ENCODE measurements at regions not wholly inside any gene's neighbourhood (a gene's known extent, or its start where the extent isn't known, plus 50 kb on each side); places are given as distances from the start of the nearest gene placed in this dataset.

DNA sequence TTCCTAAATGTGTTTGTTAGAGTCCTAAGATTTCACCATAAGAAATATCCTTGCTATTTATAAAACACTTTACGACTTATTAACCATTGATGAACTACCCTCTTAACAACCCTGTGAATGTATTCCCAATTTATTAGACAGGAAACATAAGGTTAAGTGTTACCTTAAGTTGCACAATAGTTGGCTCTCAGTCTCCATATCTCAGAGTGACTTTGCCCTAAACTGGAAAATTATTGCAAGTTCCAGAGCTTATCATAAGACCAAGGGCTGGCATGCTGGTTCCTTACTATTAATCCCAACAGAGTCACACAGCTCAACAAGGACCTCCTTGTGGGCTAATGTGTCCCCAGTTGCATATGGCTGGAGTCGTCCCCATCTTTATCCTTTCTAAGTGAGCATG lies 165.8 kb downstream of the INSIG2 start (continued):
- TF ChIP-seq, protein P1, sequence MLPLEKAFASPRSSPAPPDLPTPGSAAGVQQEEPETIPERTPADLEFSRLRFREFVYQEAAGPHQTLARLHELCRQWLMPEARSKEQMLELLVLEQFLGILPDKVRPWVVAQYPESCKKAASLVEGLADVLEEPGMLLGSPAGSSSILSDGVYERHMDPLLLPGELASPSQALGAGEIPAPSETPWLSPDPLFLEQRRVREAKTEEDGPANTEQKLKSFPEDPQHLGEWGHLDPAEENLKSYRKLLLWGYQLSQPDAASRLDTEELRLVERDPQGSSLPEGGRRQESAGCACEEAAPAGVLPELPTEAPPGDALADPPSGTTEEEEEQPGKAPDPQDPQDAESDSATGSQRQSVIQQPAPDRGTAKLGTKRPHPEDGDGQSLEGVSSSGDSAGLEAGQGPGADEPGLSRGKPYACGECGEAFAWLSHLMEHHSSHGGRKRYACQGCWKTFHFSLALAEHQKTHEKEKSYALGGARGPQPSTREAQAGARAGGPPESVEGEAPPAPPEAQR (CRISPR knock-in tag; IDR thresholded peaks at IDR 0.05): no peak

- CTCF ChIA-PET: no interaction called here
- Mint-ChIP-seq H3K27me3 (ENCODE audit: low read depth) (peaks cover 3% of the 10 kb centered on the region), H3K4me3 (no peak overlapping the region), H3K4me1 (peaks cover 28% of the 10 kb centered on the region), H3K27ac (no peak overlapping the region), H3K36me3 (no peaks in the 10 kb centered on the region), H3K9me3 (no peaks in the 10 kb centered on the region)
- POLR2A ChIA-PET: no interaction called here
- TF ChIP-seq FOXP1 (CRISPR knock-in tag; IDR thresholded peaks at IDR 0.05; ENCODE audit: borderline replicate concordance): no peak
- no peak for TF ChIP-seq CBFB (CRISPR knock-in tag; IDR thresholded peaks at IDR 0.05; ENCODE audit: low read depth)
- TF ChIP-seq, protein P2, sequence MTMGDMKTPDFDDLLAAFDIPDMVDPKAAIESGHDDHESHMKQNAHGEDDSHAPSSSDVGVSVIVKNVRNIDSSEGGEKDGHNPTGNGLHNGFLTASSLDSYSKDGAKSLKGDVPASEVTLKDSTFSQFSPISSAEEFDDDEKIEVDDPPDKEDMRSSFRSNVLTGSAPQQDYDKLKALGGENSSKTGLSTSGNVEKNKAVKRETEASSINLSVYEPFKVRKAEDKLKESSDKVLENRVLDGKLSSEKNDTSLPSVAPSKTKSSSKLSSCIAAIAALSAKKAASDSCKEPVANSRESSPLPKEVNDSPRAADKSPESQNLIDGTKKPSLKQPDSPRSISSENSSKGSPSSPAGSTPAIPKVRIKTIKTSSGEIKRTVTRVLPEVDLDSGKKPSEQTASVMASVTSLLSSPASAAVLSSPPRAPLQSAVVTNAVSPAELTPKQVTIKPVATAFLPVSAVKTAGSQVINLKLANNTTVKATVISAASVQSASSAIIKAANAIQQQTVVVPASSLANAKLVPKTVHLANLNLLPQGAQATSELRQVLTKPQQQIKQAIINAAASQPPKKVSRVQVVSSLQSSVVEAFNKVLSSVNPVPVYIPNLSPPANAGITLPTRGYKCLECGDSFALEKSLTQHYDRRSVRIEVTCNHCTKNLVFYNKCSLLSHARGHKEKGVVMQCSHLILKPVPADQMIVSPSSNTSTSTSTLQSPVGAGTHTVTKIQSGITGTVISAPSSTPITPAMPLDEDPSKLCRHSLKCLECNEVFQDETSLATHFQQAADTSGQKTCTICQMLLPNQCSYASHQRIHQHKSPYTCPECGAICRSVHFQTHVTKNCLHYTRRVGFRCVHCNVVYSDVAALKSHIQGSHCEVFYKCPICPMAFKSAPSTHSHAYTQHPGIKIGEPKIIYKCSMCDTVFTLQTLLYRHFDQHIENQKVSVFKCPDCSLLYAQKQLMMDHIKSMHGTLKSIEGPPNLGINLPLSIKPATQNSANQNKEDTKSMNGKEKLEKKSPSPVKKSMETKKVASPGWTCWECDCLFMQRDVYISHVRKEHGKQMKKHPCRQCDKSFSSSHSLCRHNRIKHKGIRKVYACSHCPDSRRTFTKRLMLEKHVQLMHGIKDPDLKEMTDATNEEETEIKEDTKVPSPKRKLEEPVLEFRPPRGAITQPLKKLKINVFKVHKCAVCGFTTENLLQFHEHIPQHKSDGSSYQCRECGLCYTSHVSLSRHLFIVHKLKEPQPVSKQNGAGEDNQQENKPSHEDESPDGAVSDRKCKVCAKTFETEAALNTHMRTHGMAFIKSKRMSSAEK (CRISPR knock-in tag; IDR thresholded peaks at IDR 0.05; ENCODE audit: borderline replicate concordance): no peak
- TF ChIP-seq E2F5 (CRISPR knock-in tag; IDR thresholded peaks at IDR 0.05): no peak
- no peak for TF ChIP-seq ZNF219 (CRISPR knock-in tag; IDR thresholded peaks at IDR 0.05; ENCODE audit: borderline replicate concordance)
- TF ChIP-seq ZNF317 (CRISPR knock-in tag; IDR thresholded peaks at IDR 0.05; ENCODE audit: borderline replicate concordance, low read depth): no peak
- TF ChIP-seq ESRRA (CRISPR knock-in tag; IDR thresholded peaks at IDR 0.05; ENCODE audit: borderline replicate concordance): no peak
- TF ChIP-seq, protein P3, sequence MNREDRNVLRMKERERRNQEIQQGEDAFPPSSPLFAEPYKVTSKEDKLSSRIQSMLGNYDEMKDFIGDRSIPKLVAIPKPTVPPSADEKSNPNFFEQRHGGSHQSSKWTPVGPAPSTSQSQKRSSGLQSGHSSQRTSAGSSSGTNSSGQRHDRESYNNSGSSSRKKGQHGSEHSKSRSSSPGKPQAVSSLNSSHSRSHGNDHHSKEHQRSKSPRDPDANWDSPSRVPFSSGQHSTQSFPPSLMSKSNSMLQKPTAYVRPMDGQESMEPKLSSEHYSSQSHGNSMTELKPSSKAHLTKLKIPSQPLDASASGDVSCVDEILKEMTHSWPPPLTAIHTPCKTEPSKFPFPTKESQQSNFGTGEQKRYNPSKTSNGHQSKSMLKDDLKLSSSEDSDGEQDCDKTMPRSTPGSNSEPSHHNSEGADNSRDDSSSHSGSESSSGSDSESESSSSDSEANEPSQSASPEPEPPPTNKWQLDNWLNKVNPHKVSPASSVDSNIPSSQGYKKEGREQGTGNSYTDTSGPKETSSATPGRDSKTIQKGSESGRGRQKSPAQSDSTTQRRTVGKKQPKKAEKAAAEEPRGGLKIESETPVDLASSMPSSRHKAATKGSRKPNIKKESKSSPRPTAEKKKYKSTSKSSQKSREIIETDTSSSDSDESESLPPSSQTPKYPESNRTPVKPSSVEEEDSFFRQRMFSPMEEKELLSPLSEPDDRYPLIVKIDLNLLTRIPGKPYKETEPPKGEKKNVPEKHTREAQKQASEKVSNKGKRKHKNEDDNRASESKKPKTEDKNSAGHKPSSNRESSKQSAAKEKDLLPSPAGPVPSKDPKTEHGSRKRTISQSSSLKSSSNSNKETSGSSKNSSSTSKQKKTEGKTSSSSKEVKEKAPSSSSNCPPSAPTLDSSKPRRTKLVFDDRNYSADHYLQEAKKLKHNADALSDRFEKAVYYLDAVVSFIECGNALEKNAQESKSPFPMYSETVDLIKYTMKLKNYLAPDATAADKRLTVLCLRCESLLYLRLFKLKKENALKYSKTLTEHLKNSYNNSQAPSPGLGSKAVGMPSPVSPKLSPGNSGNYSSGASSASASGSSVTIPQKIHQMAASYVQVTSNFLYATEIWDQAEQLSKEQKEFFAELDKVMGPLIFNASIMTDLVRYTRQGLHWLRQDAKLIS (CRISPR knock-in tag; IDR thresholded peaks at IDR 0.05; ENCODE audit: borderline replicate concordance): no peak
- no peak for TF ChIP-seq TP53 (CRISPR knock-in tag; IDR thresholded peaks at IDR 0.05)
- TF ChIP-seq CREM (CRISPR knock-in tag; IDR thresholded peaks at IDR 0.05): no peak
- no peak for TF ChIP-seq GRHL2 (CRISPR knock-in tag; IDR thresholded peaks at IDR 0.05; ENCODE audit: insufficient replicate concordance, severe bottlenecking)
- TF ChIP-seq TEAD4 (CRISPR knock-in tag; IDR thresholded peaks at IDR 0.05): no peak
- ATAC-seq (peak; percentile 56), DNase-seq (ENCODE audit: low spot score) (no peak)
Measured at GRCh38 chr2:118251427-118251826, 163.2 kb downstream of the INSIG2 start.

DNA sequence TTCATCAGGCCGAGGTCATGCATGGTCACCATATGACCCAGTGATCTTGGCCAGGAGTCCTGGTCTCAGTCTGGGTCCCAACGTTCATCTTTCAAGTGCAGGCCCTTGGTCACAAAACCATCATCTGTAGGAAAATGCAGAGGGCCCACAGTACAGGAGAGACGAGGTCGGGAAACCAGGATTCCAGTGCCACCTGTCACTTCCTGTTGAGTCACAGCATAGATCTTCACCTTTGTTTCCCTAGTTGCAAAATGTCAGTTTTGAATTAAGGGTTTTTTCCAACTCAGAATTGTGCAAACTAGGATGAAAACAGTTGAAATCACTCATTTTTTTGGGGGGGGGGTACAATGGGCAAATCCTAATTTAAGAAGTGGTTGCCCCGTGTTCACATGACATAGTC lies 162.2 kb downstream of the INSIG2 start:
- ATAC-seq (no peak), DNase-seq (ENCODE audit: low spot score) (no peak)
- Mint-ChIP-seq H3K36me3 (no peaks in the 10 kb centered on the region), H3K4me1 (peaks cover 18% of the 10 kb centered on the region), H3K27ac (no peak overlapping the region), H3K27me3 (ENCODE audit: low read depth) (peaks cover 3% of the 10 kb centered on the region), H3K4me3 (no peak overlapping the region), H3K9me3 (no peaks in the 10 kb centered on the region)
- POLR2A ChIA-PET: no interaction called here
- CTCF ChIA-PET: interaction anchor here (0.6 kb wide), 1 partner anchor 605 kb away, joined by 3 read pairs; no protein-coding TSS in a partner anchor
- TF ChIP-seq ZNF138 (CRISPR knock-in tag; conservative IDR thresholded peaks at IDR 0.05) (no peak), ERG (CRISPR knock-in tag; IDR thresholded peaks at IDR 0.05) (no peak), NFATC4 (CRISPR knock-in tag; IDR thresholded peaks at IDR 0.05) (no peak), SMAD4 (CRISPR knock-in tag; IDR thresholded peaks at IDR 0.05) (no peak), GRHL2 (CRISPR knock-in tag; IDR thresholded peaks at IDR 0.05; ENCODE audit: insufficient replicate concordance, severe bottlenecking) (no peak), GTF2I (CRISPR knock-in tag; conservative IDR thresholded peaks at IDR 0.05) (no peak), KAT7 (CRISPR knock-in tag; IDR thresholded peaks at IDR 0.05; ENCODE audit: borderline replicate concordance) (no peak), RORB (CRISPR knock-in tag; IDR thresholded peaks at IDR 0.05) (no peak)

All from WTC11 (cell line).